ENCODE measurements at regions not wholly inside any gene's neighbourhood (a gene's known extent, or its start where the extent isn't known, plus 50 kb on each side); places are given as distances from the start of the nearest gene placed in this dataset.

GRCh38 chr6:7042654-7043545 is 64.9 kb upstream of the RREB1 start:
- Histone ChIP-seq H3K4me3 (no peak overlapping the region), H3K27ac (peak overlapping the region; percentile 84), H3K4me1 (peaks cover 22% of the 10 kb centered on the region), H3K27me3 (ENCODE audit: insufficient read depth in 3 of 3, low read length in 2 of 3) (no peaks in the 10 kb centered on the region), H3K36me3 (ENCODE audit: insufficient read depth in 1 of 2, low read depth in 1 of 2) (no peaks in the 10 kb centered on the region), H3K9me3 (no peaks in the 10 kb centered on the region)
- no peak for TF ChIP-seq CTCF (IDR thresholded peaks at IDR 0.05)
- DNase-seq (no peak), ATAC-seq (peak; percentile 81 to 83 (median 82))
- intact Hi-C loops (cut with DNase I), result loop anchor here (5.0 to 10.0 kb wide), 5 partner anchors 41 to 296 kb away; no protein-coding TSS in a partner anchor
- WGBS, 3 donors, result 46 to 52% (median 50%) methylated on average over 11 of the region's 11 CpGs

GRCh38 chr6:7045331-7045730 is 62.4 kb upstream of the RREB1 start:
- ATAC-seq, result no peak
- Histone ChIP-seq H3K4me3 (no peak overlapping the region), H3K4me1 (peaks cover 22% of the 10 kb centered on the region), H3K27me3 (ENCODE audit: insufficient read depth in 3 of 3, low read length in 2 of 3) (no peaks in the 10 kb centered on the region), H3K9me3 (no peaks in the 10 kb centered on the region), H3K36me3 (ENCODE audit: insufficient read depth in 1 of 2, low read depth in 1 of 2) (no peaks in the 10 kb centered on the region), H3K27ac (no peak overlapping the region)
- no peak for TF ChIP-seq CTCF (IDR thresholded peaks at IDR 0.05)
- 88 to 93% (median 88%) methylated on average over 4 of the region's 4 CpGs for WGBS, 3 donors
- DNase-seq, result no peak
- intact Hi-C loops (cut with DNase I), result loop anchor here in 1 of 2 donors (10.0 kb wide), 1 partner anchor 121 kb away; no protein-coding TSS in a partner anchor

- DNase-seq (no peak), ATAC-seq (no peak)
- intact Hi-C loops (cut with DNase I), result loop anchor here in 1 of 2 donors (10.0 kb wide), 1 partner anchor 121 kb away; no protein-coding TSS in a partner anchor
- no peak for TF ChIP-seq CTCF (IDR thresholded peaks at IDR 0.05)
- no peak overlapping the region for H3K27ac ChIP-seq
- H3K36me3 ChIP-seq (ENCODE audit: insufficient read depth in 1 of 2, low read depth in 1 of 2), result no peaks in the 10 kb centered on the region
- no peaks in the 10 kb centered on the region for H3K9me3 ChIP-seq
- WGBS, 3 donors, result 95 to 100% (median 97%) methylated on average over 1 of the region's 1 CpG
- H3K4me1 ChIP-seq, result peaks cover 22% of the 10 kb centered on the region
- no peaks in the 10 kb centered on the region for H3K27me3 ChIP-seq (ENCODE audit: insufficient read depth in 3 of 3, low read length in 2 of 3)
- no peak overlapping the region for H3K4me3 ChIP-seq
Observed at GRCh38 chr6:7045746-7046145, 62.0 kb upstream of the RREB1 start.

GRCh38 chr6:7047128-7047527 is 60.6 kb upstream of the RREB1 start:
- no peaks in the 10 kb centered on the region for H3K9me3 ChIP-seq
- WGBS, 3 donors, result 58 to 70% (median 65%) methylated on average over 1 of the region's 1 CpG
- no peak overlapping the region for H3K4me3 ChIP-seq
- no peaks in the 10 kb centered on the region for H3K36me3 ChIP-seq (ENCODE audit: insufficient read depth in 1 of 2, low read depth in 1 of 2)
- intact Hi-C loops (cut with DNase I), result loop anchor here in 1 of 2 donors (10.0 kb wide), 1 partner anchor 122 kb away; no protein-coding TSS in a partner anchor
- DNase-seq (no peak), ATAC-seq (no peak)
- no peak for TF ChIP-seq CTCF (IDR thresholded peaks at IDR 0.05)
- no peaks in the 10 kb centered on the region for H3K27me3 ChIP-seq (ENCODE audit: insufficient read depth in 3 of 3, low read length in 2 of 3)
- H3K27ac ChIP-seq, result no peak overlapping the region
- peaks cover 22% of the 10 kb centered on the region for H3K4me1 ChIP-seq
